Naive B cell (primary cell): ENCODE measurements at regions not wholly inside any gene's neighbourhood (a gene's known extent, or its start where the extent isn't known, plus 50 kb on each side); places are given as distances from the start of the nearest gene placed in this dataset.
"Not testable (repeated sequence)": the region's sequence is repeated elsewhere in the genome, so short reads cannot be mapped to it uniquely, and the experiment has no call there.

Source experiments
- ATAC-seq, 2 donors: fragments of 150-1000 bp; cut with Tn5 transposase; 2 replicates each; pipeline ENCODE4 v1.10.0; 2021; ENCODE audit warnings: low read depth in 2 of 2, mild to moderate bottlenecking in 2 of 2, moderate library complexity in 2 of 2
- DNase-seq: peaks from one replicate; pipeline ENCODE4 v3.0.0; 2022
- H3K27ac Mint-ChIP-seq, 6 donors: one replicate each; pipeline ENCODE4 v1.8.0; 2020 to 2022; ENCODE audit warnings: mild to moderate bottlenecking in 6 of 6, mixed read lengths in 6 of 6, moderate library complexity in 5 of 6, inconsistent platforms in 2 of 6
- H3K27me3 Mint-ChIP-seq, 3 donors: one replicate each; pipeline ENCODE4 v1.8.0; 2021 to 2022; ENCODE audit warnings: mixed read lengths in 3 of 3, mild to moderate bottlenecking in 1 of 3
- H3K36me3 Mint-ChIP-seq, 2 donors: one replicate each; pipeline ENCODE4 v1.8.0; 2020 to 2022; ENCODE audit warnings: mixed read lengths in 2 of 2, inconsistent platforms in 1 of 2, mild to moderate bottlenecking in 1 of 2
- H3K4me1 Mint-ChIP-seq, 3 donors: one replicate each; pipeline ENCODE4 v1.8.0; 2020 to 2022; ENCODE audit warnings: mixed read lengths in 3 of 3, inconsistent platforms in 1 of 3, mild to moderate bottlenecking in 1 of 3, moderate library complexity in 1 of 3
- H3K4me3 Mint-ChIP-seq, 8 donors: one replicate each; pipeline ENCODE4 v1.8.0; 2020 to 2022; ENCODE audit warnings: mild to moderate bottlenecking in 8 of 8, mixed read lengths in 8 of 8, moderate library complexity in 8 of 8, inconsistent platforms in 2 of 8
- H3K9me3 Mint-ChIP-seq, 7 donors: one replicate each; pipeline ENCODE4 v1.8.0; 2020 to 2022; ENCODE audit warnings: mixed read lengths in 7 of 7, mild to moderate bottlenecking in 5 of 7, inconsistent platforms in 2 of 7, moderate library complexity in 1 of 7

- no peaks in the 10 kb centered on the region for H3K4me1 Mint-ChIP-seq
- H3K4me3 Mint-ChIP-seq: no peak overlapping the region
- H3K27ac Mint-ChIP-seq: no peak overlapping the region
- no peaks in the 10 kb centered on the region for H3K27me3 Mint-ChIP-seq
- H3K36me3 Mint-ChIP-seq: no peaks in the 10 kb centered on the region
- DNase-seq (no peak), ATAC-seq (no peak)
- peaks cover 0 to 4% (median 2%) of the 10 kb centered on the region in 7 donors for H3K9me3 Mint-ChIP-seq
Measured at GRCh38 chr3:6732807-6733206, 128.1 kb upstream of the GRM7 start.

- H3K27ac Mint-ChIP-seq: no peak overlapping the region
- ATAC-seq (no peak), DNase-seq (no peak)
- no peaks in the 10 kb centered on the region for H3K36me3 Mint-ChIP-seq
- H3K4me1 Mint-ChIP-seq: no peaks in the 10 kb centered on the region
- H3K4me3 Mint-ChIP-seq: no peak overlapping the region
- peaks cover 0 to 4% (median 2%) of the 10 kb centered on the region in 7 donors for H3K9me3 Mint-ChIP-seq
- H3K27me3 Mint-ChIP-seq: no peaks in the 10 kb centered on the region
Measured at GRCh38 chr3:6733699-6734394, 127.1 kb upstream of the GRM7 start.

GRCh38 chr3:6734395-6734746 lies 126.5 kb upstream of the GRM7 start:
- Mint-ChIP-seq H3K27ac (no peak overlapping the region), H3K4me1 (no peaks in the 10 kb centered on the region), H3K9me3 (peaks cover 0 to 4% (median 2%) of the 10 kb centered on the region in 7 donors), H3K36me3 (no peaks in the 10 kb centered on the region), H3K27me3 (no peaks in the 10 kb centered on the region), H3K4me3 (no peak overlapping the region)
- DNase-seq: no peak
- no peak for ATAC-seq

GRCh38 chr3:6736836-6737629 lies 123.9 kb upstream of the GRM7 start:
- peaks cover 0 to 4% (median 2%) of the 10 kb centered on the region in 7 donors for H3K9me3 Mint-ChIP-seq
- no peak overlapping the region for H3K27ac Mint-ChIP-seq
- H3K27me3 Mint-ChIP-seq: no peaks in the 10 kb centered on the region
- no peaks in the 10 kb centered on the region for H3K36me3 Mint-ChIP-seq
- DNase-seq (no peak), ATAC-seq (no peak)
- no peaks in the 10 kb centered on the region for H3K4me1 Mint-ChIP-seq
- H3K4me3 Mint-ChIP-seq: no peak overlapping the region

- Mint-ChIP-seq H3K4me3 (no peak overlapping the region), H3K9me3 (peaks cover 0 to 4% (median 2%) of the 10 kb centered on the region in 7 donors), H3K36me3 (no peaks in the 10 kb centered on the region), H3K27ac (no peak overlapping the region), H3K27me3 (no peaks in the 10 kb centered on the region), H3K4me1 (no peaks in the 10 kb centered on the region)
- no peak for ATAC-seq
- DNase-seq: no peak
Measured at GRCh38 chr3:6737630-6738029, 123.3 kb upstream of the GRM7 start.

- Mint-ChIP-seq H3K9me3 (peaks cover 0 to 6% (median 2%) of the 10 kb centered on the region in 7 donors), H3K4me3 (no peak overlapping the region), H3K27ac (no peak overlapping the region), H3K36me3 (no peaks in the 10 kb centered on the region), H3K27me3 (no peaks in the 10 kb centered on the region), H3K4me1 (no peaks in the 10 kb centered on the region)
- ATAC-seq (no peak), DNase-seq (no peak)
Measured at GRCh38 chr3:6739288-6739687, 121.6 kb upstream of the GRM7 start.

- Mint-ChIP-seq H3K27ac (no peak overlapping the region), H3K4me3 (no peak overlapping the region), H3K36me3 (no peaks in the 10 kb centered on the region), H3K4me1 (no peaks in the 10 kb centered on the region), H3K27me3 (no peaks in the 10 kb centered on the region), H3K9me3 (peaks cover 3 to 12% (median 5%) of the 10 kb centered on the region in 7 donors)
- DNase-seq: no peak
- ATAC-seq: no peak
Measured at GRCh38 chr3:6743067-6743720, 117.7 kb upstream of the GRM7 start.

GRCh38 chr3:6746443-6746842 lies 114.5 kb upstream of the GRM7 start:
- no peak overlapping the region for H3K27ac Mint-ChIP-seq
- ATAC-seq: no peak
- no peaks in the 10 kb centered on the region for H3K36me3 Mint-ChIP-seq
- no peak for DNase-seq
- no peaks in the 10 kb centered on the region for H3K27me3 Mint-ChIP-seq
- H3K4me1 Mint-ChIP-seq: no peaks in the 10 kb centered on the region
- no peak overlapping the region for H3K4me3 Mint-ChIP-seq
- H3K9me3 Mint-ChIP-seq: peaks cover 3 to 12% (median 5%) of the 10 kb centered on the region in 7 donors

DNA sequence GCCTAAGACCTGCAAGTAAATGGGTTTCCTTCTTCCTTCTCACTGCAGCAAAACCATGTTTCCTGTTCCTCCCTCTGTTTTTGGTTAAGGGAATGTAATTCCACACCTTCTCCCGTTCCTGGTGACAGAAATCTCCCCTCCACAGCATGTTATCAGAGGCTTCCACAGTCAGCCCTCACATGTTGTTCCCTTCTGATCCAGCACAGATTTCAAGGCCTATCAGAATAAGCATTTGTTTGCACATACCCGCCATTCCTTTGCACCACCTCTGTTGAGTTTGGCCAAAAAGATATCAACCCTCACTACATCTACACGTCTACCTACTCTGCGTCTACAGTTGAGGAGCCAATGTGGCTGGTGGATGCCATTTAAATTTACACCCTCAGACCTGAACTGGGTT lies 113.9 kb upstream of the GRM7 start:
- ATAC-seq (no peak), DNase-seq (no peak)
- H3K36me3 Mint-ChIP-seq: no peaks in the 10 kb centered on the region
- no peak overlapping the region for H3K4me3 Mint-ChIP-seq
- no peak overlapping the region for H3K27ac Mint-ChIP-seq
- H3K9me3 Mint-ChIP-seq: peaks cover 3 to 12% (median 5%) of the 10 kb centered on the region in 7 donors
- no peaks in the 10 kb centered on the region for H3K27me3 Mint-ChIP-seq
- H3K4me1 Mint-ChIP-seq: no peaks in the 10 kb centered on the region

DNA sequence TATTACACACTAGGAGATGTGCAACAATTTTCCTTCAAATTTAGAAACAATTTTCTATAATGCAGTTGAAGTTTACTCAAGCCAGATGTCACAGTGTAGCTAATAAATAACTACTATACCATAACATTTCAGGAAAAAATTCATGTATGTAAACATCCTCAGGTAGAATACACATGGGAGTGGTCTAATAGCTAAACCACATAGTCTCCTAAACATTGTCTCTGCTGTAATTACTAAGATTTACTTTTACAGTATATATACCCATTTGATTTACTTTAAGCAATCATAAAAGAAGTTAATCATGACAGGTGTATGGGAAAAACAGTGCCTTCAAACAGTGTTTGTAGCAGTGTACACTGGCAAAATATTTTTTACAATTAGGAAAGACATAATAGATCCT lies 110.1 kb upstream of the GRM7 start:
- Mint-ChIP-seq H3K36me3 (no peaks in the 10 kb centered on the region), H3K4me3 (no peak overlapping the region), H3K4me1 (no peaks in the 10 kb centered on the region), H3K27me3 (no peaks in the 10 kb centered on the region), H3K27ac (no peak overlapping the region), H3K9me3 (peaks cover 7 to 17% (median 10%) of the 10 kb centered on the region in 7 donors)
- no peak for ATAC-seq
- no peak for DNase-seq

DNA sequence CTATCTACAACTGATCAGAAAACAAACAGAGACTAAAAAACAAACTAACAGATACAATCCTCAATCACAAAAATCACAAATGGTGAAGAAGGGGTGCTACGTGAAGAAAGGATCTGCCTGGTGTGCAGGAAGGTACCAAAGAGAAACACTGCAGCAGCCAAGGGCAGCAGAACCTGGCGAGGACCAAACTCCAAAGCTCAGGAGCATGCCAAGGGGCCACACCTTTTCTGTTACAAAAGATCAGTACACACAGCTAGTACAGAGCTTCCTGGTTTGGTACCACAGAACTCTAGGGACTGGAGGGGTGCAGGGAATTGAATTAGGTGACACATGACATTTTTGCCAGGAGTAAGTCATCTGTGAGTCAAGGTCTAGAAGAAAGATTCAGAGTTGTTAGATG lies 107.4 kb upstream of the GRM7 start:
- no peak overlapping the region for H3K4me3 Mint-ChIP-seq
- no peaks in the 10 kb centered on the region for H3K4me1 Mint-ChIP-seq
- H3K9me3 Mint-ChIP-seq: peaks cover 2 to 16% (median 9%) of the 10 kb centered on the region in 7 donors
- DNase-seq (no peak), ATAC-seq (no peak)
- H3K27ac Mint-ChIP-seq: no peak overlapping the region
- no peaks in the 10 kb centered on the region for H3K36me3 Mint-ChIP-seq
- no peaks in the 10 kb centered on the region for H3K27me3 Mint-ChIP-seq

- DNase-seq, H3K4me1 Mint-ChIP-seq, H3K36me3 Mint-ChIP-seq, H3K9me3 Mint-ChIP-seq, ATAC-seq, H3K27me3 Mint-ChIP-seq, H3K4me3 Mint-ChIP-seq: not testable (repeated sequence)
- H3K27ac Mint-ChIP-seq: peak overlapping the region in 1 of 6 donors; percentile 78
Measured at GRCh38 chr3:6769532-6770396, 91.2 kb upstream of the GRM7 start.

DNA sequence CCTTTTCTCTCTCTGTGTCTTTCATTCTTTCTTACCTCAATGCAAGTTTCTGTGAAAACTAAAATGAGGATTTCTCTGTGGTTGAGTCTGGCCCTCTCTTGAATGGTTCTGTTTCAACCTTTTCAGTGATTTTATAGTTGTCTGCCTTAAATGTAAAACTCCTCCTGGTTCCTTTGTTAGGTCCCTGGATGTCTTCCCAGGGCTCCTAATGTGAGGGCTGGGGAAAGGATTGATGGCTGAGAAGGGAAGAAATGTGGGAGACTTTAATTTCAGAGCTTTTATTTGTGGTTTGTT lies 90.6 kb upstream of the GRM7 start:
- no peaks in the 10 kb centered on the region for H3K36me3 Mint-ChIP-seq
- H3K4me1 Mint-ChIP-seq: no peaks in the 10 kb centered on the region
- no peak for DNase-seq
- H3K27ac Mint-ChIP-seq: no peak overlapping the region
- H3K4me3 Mint-ChIP-seq: no peak overlapping the region
- ATAC-seq: no peak
- no peaks in the 10 kb centered on the region for H3K27me3 Mint-ChIP-seq
- peaks cover 0 to 8% (median 6%) of the 10 kb centered on the region in 7 donors for H3K9me3 Mint-ChIP-seq
